Kidney epithelial cell (primary cell): ENCODE measurements at regions not wholly inside any gene's neighbourhood (a gene's known extent, or its start where the extent isn't known, plus 50 kb on each side); places are given as distances from the start of the nearest gene placed in this dataset.

ENCODE experiments used
- DNase-seq: peaks from one replicate; pipeline ENCODE4 v3.0.0-alpha.2; 2010; ENCODE audit warnings: low read depth
- H3K27me3 ChIP-seq: 2 replicates; pipeline ENCODE4 v1.6.0; 2011; ENCODE audit warnings: low read length; ENCODE audit not compliant: control insufficient read depth, insufficient read depth
- H3K36me3 ChIP-seq: 2 replicates; pipeline ENCODE4 v1.5.1; 2011; ENCODE audit warnings: low read length; ENCODE audit not compliant: control insufficient read depth, insufficient read depth
- H3K4me3 ChIP-seq: 2 replicates; pipeline ENCODE4 v1.5.1; 2011; ENCODE audit warnings: low read depth, mild to moderate bottlenecking, control low read depth, low read length
- TF ChIP-seq, protein P1 (sequence below): IDR thresholded peaks from 2 replicates; pipeline ENCODE4 v1.5.1; 2011; ENCODE audit warnings: mild to moderate bottlenecking, moderate library complexity, low read length, control low read depth, inconsistent platforms; ENCODE audit not compliant: insufficient read depth, poor library complexity, severe bottlenecking

GRCh38 chr11:95653099-95653498 is 136.5 kb downstream of the FAM76B start:
- Histone ChIP-seq H3K27me3 (no peaks in the 10 kb centered on the region), H3K4me3 (no peak overlapping the region), H3K36me3 (no peaks in the 10 kb centered on the region)
- TF ChIP-seq, protein P1, sequence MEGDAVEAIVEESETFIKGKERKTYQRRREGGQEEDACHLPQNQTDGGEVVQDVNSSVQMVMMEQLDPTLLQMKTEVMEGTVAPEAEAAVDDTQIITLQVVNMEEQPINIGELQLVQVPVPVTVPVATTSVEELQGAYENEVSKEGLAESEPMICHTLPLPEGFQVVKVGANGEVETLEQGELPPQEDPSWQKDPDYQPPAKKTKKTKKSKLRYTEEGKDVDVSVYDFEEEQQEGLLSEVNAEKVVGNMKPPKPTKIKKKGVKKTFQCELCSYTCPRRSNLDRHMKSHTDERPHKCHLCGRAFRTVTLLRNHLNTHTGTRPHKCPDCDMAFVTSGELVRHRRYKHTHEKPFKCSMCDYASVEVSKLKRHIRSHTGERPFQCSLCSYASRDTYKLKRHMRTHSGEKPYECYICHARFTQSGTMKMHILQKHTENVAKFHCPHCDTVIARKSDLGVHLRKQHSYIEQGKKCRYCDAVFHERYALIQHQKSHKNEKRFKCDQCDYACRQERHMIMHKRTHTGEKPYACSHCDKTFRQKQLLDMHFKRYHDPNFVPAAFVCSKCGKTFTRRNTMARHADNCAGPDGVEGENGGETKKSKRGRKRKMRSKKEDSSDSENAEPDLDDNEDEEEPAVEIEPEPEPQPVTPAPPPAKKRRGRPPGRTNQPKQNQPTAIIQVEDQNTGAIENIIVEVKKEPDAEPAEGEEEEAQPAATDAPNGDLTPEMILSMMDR, result no peak
- DNase-seq, result no peak

GRCh38 chr11:95652002-95652472 is 137.5 kb downstream of the FAM76B start:
- TF ChIP-seq, protein P1, result no peak
- no peak for DNase-seq
- no peaks in the 10 kb centered on the region for H3K27me3 ChIP-seq
- no peak overlapping the region for H3K4me3 ChIP-seq
- no peaks in the 10 kb centered on the region for H3K36me3 ChIP-seq

DNA sequence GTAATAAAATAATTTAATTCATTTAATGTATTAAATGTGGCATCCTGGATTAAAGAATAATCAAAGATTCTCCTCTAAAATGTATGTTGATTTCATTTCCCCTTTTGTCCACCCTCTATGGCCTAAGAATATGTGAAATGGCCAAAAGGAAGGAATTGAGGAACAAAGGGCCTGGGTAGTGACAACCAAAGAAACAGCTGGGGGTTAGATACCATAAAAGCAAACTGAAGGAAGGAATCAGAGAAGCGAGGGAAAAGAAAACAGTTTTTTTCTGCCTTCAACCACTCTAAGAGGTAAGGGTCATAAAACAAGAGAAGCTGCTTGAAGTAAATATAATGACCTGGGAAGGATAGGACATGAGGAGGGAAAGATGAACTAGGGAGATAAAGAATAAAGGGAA is 139.3 kb downstream of the FAM76B start:
- TF ChIP-seq, protein P1, result no peak
- H3K4me3 ChIP-seq, result no peak overlapping the region
- no peak for DNase-seq
- no peaks in the 10 kb centered on the region for H3K27me3 ChIP-seq
- no peaks in the 10 kb centered on the region for H3K36me3 ChIP-seq

DNA sequence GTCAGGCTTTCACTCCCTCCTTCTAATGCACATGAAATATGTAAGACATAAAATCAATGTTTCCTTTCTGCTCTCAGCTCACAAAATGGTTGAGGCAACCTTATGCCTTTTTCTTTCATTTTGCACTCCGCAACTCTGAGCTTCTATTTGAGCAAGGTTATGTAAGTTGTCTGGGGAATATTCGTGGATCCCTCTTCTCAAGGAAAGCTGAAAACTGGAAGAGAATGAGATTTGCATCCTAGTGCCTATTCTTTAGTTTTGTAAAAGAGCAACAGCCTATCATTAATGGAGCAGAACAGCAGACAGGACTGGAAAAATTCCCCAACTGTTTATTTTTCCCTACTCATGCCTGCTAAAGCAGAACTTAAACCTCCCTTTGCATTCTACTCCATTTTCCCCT is 141.7 kb downstream of the FAM76B start:
- Histone ChIP-seq H3K36me3 (no peaks in the 10 kb centered on the region), H3K4me3 (no peak overlapping the region), H3K27me3 (no peaks in the 10 kb centered on the region)
- TF ChIP-seq, protein P1, result no peak
- DNase-seq, result no peak

DNA sequence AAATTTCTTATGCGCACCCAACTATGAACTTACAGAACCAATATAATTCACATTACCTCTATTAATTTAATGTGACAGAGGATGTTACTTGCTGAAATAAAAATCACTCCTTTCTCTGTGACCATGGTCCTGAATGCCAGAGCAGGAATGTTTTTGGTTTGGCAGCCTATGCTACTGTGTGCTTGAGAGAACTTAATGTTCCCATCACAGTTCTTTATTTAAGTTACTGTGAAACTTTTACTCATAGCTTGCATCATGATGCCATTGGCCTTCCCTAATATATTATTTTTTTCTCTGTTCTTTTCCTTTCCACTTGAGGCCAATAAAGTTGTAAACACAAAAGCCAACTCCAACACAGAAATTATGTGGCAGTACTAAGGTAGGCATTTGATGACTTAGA is 142.2 kb downstream of the FAM76B start:
- no peaks in the 10 kb centered on the region for H3K27me3 ChIP-seq
- DNase-seq, result no peak
- no peaks in the 10 kb centered on the region for H3K36me3 ChIP-seq
- H3K4me3 ChIP-seq, result no peak overlapping the region
- TF ChIP-seq, protein P1, result no peak

GRCh38 chr11:95641495-95641894 is 148.1 kb downstream of the FAM76B start:
- Histone ChIP-seq H3K4me3 (no peak overlapping the region), H3K27me3 (no peaks in the 10 kb centered on the region), H3K36me3 (no peaks in the 10 kb centered on the region)
- DNase-seq, result no peak
- TF ChIP-seq, protein P1, result no peak
